Parathyroid adenoma (tissue), 2 donors: ENCODE measurements at regions not wholly inside any gene's neighbourhood (a gene's known extent, or its start where the extent isn't known, plus 50 kb on each side); places are given as distances from the start of the nearest gene placed in this dataset.

Experiments used
- H2AFZ ChIP-seq: fragments of 300-600 bp; sonication (generic); one replicate; pipeline ENCODE4 v1.7.0; 2017; ENCODE audit warnings: antibody characterized with exemption, mild to moderate bottlenecking
- H3K27ac ChIP-seq: fragments of 300-600 bp; sonication (generic); one replicate; pipeline ENCODE4 v1.7.0; 2017
- H3K27me3 ChIP-seq: fragments of 300-600 bp; sonication (generic); one replicate; pipeline ENCODE4 v1.7.0; 2017; ENCODE audit warnings: low read length; ENCODE audit not compliant: control insufficient read depth, insufficient read depth
- H3K36me3 ChIP-seq: fragments of 300-600 bp; sonication (generic); one replicate; pipeline ENCODE4 v1.7.0; 2017; ENCODE audit warnings: low read length; ENCODE audit not compliant: control insufficient read depth, insufficient read depth
- H3K4me1 ChIP-seq: fragments of 300-600 bp; sonication (generic); one replicate; pipeline ENCODE4 v1.7.0; 2017; ENCODE audit warnings: control low read depth
- H3K4me2 ChIP-seq: fragments of 300-600 bp; sonication (generic); one replicate; pipeline ENCODE4 v1.7.0; 2017; ENCODE audit warnings: low read length
- H3K4me3 ChIP-seq: fragments of 300-600 bp; sonication (generic); one replicate; pipeline ENCODE4 v1.7.0; 2017; ENCODE audit warnings: low read depth, low read length
- H3K79me2 ChIP-seq: fragments of 300-600 bp; sonication (generic); one replicate; pipeline ENCODE4 v1.7.0; 2017; ENCODE audit warnings: control low read depth
- H3K9ac ChIP-seq: fragments of 300-600 bp; sonication (generic); one replicate; pipeline ENCODE4 v1.7.0; 2017; ENCODE audit warnings: mild to moderate bottlenecking
- H3K9me3 ChIP-seq: fragments of 300-600 bp; sonication (generic); one replicate; pipeline ENCODE4 v1.7.0; 2017; ENCODE audit warnings: low read length; ENCODE audit not compliant: control insufficient read depth
- CTCF ChIP-seq: fragments of 300-600 bp; sonication (generic); IDR thresholded peaks from one replicate; pipeline ENCODE4 v1.7.0; 2017; ENCODE audit warnings: antibody characterized with exemption, mild to moderate bottlenecking
- donor health status: primary hyperparathyroidism.

DNA sequence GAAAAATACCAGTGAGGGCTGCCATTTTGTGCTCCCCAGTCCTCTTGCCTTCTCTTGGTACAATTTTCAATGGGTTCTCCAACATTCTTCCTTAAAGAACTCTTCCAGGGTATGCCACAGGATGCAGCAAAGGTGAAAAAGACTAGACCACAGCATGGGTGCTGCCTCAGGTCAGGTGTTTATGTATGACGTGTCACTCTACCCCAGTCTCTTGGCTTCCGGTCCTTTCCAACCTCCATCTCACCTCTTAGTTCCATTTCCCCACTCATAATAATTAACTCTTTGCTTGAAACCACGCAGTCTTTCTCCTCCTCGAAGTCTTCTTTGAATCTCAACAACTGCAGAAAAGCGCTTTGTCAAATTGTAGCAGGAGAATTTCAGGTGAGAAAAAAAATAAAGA is 104.7 kb upstream of the TBC1D5 start:
- Histone ChIP-seq H3K36me3 (no peaks in the 10 kb centered on the region), H3K4me2 (no peak overlapping the region)
- no peak for TF ChIP-seq CTCF

DNA sequence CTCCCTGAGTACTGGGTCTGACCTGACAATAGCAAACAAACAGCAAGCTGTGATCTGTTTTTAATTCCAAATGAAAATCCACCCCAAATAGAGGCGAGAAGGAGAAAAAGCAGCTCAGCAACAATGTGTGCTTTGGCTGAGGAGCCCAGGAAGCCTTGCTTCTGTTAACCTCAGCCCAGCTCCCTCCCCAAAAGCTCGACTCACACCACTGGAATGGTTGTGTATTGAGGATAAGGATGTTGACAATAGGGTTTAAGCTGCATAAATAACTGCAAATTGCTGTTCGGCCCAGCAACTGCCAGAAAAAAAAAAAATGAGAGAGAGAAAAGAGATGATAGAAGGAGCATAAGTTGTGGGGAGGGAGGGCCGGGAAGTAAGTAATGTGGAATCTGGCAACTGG is 104.0 kb upstream of the TBC1D5 start:
- Histone ChIP-seq H3K27me3 (no peaks in the 10 kb centered on the region), H3K27ac (no peak overlapping the region), H3K9me3 (no peaks in the 10 kb centered on the region), H3K9ac (no peak overlapping the region), H3K79me2 (no peaks in the 10 kb centered on the region), H3K36me3 (no peaks in the 10 kb centered on the region), H3K4me2 (no peak overlapping the region), H2AFZ (no peak overlapping the region), H3K4me1 (no peaks in the 10 kb centered on the region), H3K4me3 (no peak overlapping the region)
- TF ChIP-seq CTCF, result no peak

More for the DNA sequence above, 104.7 kb upstream of the TBC1D5 start:
- Histone ChIP-seq H3K4me3 (no peak overlapping the region), H3K27me3 (no peaks in the 10 kb centered on the region), H3K27ac (no peak overlapping the region), H3K9ac (no peak overlapping the region), H3K4me1 (no peaks in the 10 kb centered on the region), H2AFZ (no peak overlapping the region), H3K79me2 (no peaks in the 10 kb centered on the region), H3K9me3 (no peaks in the 10 kb centered on the region)

DNA sequence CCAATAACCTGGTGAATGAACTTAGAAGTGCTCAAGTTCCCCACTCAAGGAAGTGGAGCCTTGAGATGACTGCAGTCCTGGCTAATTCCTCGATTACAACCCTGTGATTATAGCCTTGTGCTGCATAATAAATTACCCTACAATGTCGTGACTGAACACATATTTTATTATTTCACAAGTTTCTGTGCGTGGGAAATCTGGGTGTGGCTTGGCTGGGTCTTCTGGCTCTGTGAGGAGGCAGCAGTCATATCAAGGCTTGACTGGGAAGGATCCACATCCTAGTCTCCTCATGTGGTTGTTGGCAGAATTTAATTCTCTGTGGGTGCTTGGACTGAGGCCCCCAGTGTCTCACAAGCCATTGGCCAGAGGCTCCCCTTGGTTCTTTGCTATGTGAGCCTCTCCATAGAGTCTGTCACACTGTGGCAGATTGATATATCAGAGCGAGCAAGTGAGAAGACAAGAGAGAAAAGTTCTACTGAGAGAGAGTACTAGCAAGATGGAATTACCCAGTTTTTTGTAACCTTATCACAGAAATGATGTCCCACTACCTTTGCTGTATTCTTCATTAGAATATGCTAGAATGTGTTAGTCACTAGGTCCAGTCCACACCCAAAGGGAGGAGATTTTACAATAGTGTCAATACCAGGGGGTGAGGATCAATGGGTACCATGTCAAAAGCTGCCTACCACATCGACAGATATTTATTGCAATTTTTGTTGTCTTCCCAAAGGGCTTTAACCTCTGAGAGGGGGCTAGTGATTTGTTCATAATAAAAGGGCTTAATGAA is 102.8 kb upstream of the TBC1D5 start:
- H3K4me3 ChIP-seq, result no peak overlapping the region
- H3K27ac ChIP-seq, result no peak overlapping the region
- no peak for TF ChIP-seq CTCF
- no peaks in the 10 kb centered on the region for H3K79me2 ChIP-seq
- no peak overlapping the region for H3K9ac ChIP-seq
- no peaks in the 10 kb centered on the region for H3K9me3 ChIP-seq
- H3K4me2 ChIP-seq, result no peak overlapping the region
- no peaks in the 10 kb centered on the region for H3K4me1 ChIP-seq
- H2AFZ ChIP-seq, result no peak overlapping the region
- H3K27me3 ChIP-seq, result no peaks in the 10 kb centered on the region
- no peaks in the 10 kb centered on the region for H3K36me3 ChIP-seq

DNA sequence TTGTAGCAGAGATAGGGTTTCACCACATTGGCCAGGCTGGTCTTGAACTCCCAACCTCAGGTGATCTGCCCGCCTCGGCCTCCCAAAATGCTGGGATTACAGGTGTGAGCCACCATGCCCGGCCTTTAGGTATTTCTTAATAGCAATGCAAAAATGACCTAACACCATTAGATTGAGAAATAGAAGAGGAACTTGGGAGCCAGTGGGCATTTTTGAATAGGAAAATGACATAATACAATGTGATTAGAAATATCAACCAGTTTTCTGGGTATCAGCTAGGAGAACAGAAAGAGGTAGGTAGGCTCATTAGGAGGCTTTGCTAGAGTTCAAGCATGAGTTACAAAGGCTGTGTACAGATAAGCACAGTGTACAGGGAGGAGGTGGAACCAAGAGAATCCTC is 101.8 kb upstream of the TBC1D5 start:
- no peaks in the 10 kb centered on the region for H3K9me3 ChIP-seq
- H3K27ac ChIP-seq, result no peak overlapping the region
- H3K9ac ChIP-seq, result no peak overlapping the region
- no peaks in the 10 kb centered on the region for H3K36me3 ChIP-seq
- no peak overlapping the region for H3K4me3 ChIP-seq
- no peaks in the 10 kb centered on the region for H3K4me1 ChIP-seq
- H3K79me2 ChIP-seq, result no peaks in the 10 kb centered on the region
- TF ChIP-seq CTCF, result no peak
- no peak overlapping the region for H2AFZ ChIP-seq
- no peak overlapping the region for H3K4me2 ChIP-seq
- H3K27me3 ChIP-seq, result no peaks in the 10 kb centered on the region

GRCh38 chr3:17841190-17841828 is 98.9 kb upstream of the TBC1D5 start:
- peak overlapping the region; percentile 10 for H2AFZ ChIP-seq
- H3K4me2 ChIP-seq, result no peak overlapping the region
- no peak overlapping the region for H3K4me3 ChIP-seq

More at GRCh38 chr3:17841190-17841828, 98.9 kb upstream of the TBC1D5 start:
- Histone ChIP-seq H3K27me3 (no peaks in the 10 kb centered on the region), H3K4me1 (no peaks in the 10 kb centered on the region), H3K79me2 (no peaks in the 10 kb centered on the region), H3K36me3 (no peaks in the 10 kb centered on the region), H3K27ac (no peak overlapping the region), H3K9me3 (no peaks in the 10 kb centered on the region), H3K9ac (no peak overlapping the region)
- peak; percentile 89 for TF ChIP-seq CTCF
